ENCODE measurements at regions not wholly inside any gene's neighbourhood (a gene's known extent, or its start where the extent isn't known, plus 50 kb on each side); places are given as distances from the start of the nearest gene placed in this dataset.

DNA sequence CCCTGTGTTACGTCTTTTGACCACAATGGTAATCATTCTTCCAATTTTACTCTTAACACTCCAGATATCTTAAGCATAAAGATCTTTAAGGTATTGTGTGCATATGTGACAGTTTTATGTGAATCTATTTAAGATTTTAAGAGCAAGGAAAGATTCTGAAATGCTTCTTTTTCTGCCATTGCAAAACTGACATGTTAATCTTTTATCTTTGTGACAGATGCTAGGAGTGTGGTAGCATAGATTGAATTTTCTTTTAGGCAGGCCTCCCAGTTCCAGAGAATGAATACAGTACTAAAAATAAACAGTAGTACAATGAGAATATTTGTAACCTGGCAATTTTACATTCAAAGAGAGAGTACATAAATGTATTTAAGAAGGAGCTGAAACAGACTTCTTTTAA, 232.5 kb upstream of the ZSWIM2 start:
- no peak for TF ChIP-seq FOXJ3 (CRISPR knock-in tag; IDR thresholded peaks at IDR 0.05; ENCODE audit: borderline replicate concordance)
- TF ChIP-seq, protein P1, sequence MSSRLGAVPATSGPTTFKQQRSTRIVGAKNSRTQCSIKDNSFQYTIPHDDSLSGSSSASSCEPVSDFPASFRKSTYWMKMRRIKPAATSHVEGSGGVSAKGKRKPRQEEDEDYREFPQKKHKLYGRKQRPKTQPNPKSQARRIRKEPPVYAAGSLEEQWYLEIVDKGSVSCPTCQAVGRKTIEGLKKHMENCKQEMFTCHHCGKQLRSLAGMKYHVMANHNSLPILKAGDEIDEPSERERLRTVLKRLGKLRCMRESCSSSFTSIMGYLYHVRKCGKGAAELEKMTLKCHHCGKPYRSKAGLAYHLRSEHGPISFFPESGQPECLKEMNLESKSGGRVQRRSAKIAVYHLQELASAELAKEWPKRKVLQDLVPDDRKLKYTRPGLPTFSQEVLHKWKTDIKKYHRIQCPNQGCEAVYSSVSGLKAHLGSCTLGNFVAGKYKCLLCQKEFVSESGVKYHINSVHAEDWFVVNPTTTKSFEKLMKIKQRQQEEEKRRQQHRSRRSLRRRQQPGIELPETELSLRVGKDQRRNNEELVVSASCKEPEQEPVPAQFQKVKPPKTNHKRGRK (CRISPR knock-in tag; IDR thresholded peaks at IDR 0.05; ENCODE audit: borderline replicate concordance), result no peak
- TF ChIP-seq MAX (CRISPR knock-in tag; IDR thresholded peaks at IDR 0.05), result no peak
- no peak for TF ChIP-seq CTCF (IDR thresholded peaks at IDR 0.05)
- TF ChIP-seq ATF1 (CRISPR knock-in tag; IDR thresholded peaks at IDR 0.05), result no peak
- TF ChIP-seq ZNF317 (CRISPR knock-in tag; IDR thresholded peaks at IDR 0.05; ENCODE audit: borderline replicate concordance, low read depth), result no peak
- TF ChIP-seq, protein P2, sequence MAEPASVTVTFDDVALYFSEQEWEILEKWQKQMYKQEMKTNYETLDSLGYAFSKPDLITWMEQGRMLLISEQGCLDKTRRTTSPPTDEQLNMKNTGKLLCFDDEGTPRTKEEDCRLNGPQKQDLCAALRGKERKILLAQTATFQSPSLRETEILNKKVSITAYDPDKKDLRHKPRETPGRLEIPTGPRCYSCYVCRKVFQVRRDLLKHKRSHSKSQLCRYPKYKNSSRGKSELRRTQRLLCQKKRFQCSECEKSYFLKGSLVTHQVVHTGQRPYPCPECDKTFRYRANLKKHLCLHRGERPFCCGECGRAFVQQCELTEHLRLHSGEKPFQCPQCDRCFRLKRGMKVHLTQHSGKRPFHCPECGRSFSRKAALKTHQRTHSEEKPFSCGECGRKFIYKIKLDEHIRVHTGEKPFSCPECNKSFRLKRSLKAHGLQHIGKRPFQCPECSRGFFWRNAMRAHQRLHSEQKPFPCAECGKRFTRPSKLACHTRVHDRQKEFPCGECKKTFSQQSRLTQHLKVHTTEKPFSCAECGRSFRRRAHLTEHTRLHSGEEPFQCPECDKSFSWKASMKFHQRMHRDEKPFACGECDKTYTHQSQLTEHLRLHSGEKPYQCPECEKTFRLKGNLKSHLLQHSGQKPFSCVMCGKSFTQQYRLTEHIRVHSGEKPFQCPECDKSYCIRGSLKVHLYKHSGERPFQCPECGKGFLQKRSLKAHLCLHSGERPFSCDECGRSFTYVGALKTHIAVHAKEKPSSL (CRISPR knock-in tag; conservative IDR thresholded peaks at IDR 0.05), result no peak
- TF ChIP-seq, protein P3, sequence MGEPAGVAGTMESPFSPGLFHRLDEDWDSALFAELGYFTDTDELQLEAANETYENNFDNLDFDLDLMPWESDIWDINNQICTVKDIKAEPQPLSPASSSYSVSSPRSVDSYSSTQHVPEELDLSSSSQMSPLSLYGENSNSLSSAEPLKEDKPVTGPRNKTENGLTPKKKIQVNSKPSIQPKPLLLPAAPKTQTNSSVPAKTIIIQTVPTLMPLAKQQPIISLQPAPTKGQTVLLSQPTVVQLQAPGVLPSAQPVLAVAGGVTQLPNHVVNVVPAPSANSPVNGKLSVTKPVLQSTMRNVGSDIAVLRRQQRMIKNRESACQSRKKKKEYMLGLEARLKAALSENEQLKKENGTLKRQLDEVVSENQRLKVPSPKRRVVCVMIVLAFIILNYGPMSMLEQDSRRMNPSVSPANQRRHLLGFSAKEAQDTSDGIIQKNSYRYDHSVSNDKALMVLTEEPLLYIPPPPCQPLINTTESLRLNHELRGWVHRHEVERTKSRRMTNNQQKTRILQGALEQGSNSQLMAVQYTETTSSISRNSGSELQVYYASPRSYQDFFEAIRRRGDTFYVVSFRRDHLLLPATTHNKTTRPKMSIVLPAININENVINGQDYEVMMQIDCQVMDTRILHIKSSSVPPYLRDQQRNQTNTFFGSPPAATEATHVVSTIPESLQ (CRISPR knock-in tag; IDR thresholded peaks at IDR 0.05), result no peak
- no peak for TF ChIP-seq NR2C2 (CRISPR knock-in tag; IDR thresholded peaks at IDR 0.05)
- no peak for TF ChIP-seq ETV6 (CRISPR knock-in tag; IDR thresholded peaks at IDR 0.05)
- no peak for TF ChIP-seq USF1 (CRISPR knock-in tag; IDR thresholded peaks at IDR 0.05)
- no peak for TF ChIP-seq ESRRA (CRISPR knock-in tag; IDR thresholded peaks at IDR 0.05; ENCODE audit: borderline replicate concordance)
